ENCODE measurements at regions not wholly inside any gene's neighbourhood (a gene's known extent, or its start where the extent isn't known, plus 50 kb on each side); places are given as distances from the start of the nearest gene placed in this dataset.

DNA sequence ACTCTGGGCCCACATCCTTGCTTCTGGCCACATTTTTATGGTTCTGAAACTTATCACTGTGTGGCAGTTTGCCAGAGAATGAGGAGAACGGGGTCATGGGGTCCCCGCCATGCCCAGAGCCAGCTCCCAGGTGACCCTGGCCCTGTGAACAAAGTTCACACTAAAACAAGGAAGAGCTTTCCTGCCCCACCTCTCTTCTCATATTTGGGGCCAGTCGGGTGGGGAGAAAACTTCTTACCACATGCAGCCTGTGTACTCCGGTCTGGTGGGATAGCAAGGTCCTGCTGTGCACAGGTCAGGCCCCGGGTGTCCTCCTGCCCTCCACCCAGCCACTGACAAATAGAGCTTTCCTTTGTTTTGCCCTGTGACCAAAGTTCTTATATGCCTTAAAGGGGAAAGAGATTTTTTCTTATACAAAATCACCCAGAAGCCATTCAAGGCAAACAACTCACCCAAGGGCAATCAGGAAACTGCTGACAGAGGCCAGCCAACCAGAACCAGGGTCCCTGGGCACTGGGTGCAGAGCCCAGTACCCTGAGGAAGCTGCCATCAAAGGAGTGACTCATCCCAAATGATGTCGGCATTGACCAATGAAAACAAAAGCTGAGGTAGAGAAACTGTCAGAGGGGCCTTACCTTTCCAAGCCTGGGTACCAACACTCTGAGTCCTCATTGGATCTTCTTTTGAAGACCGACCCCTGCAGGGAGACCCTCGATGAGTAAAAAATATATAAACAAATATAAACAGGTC is 53.6 kb downstream of the OLIG1 start:
- TF ChIP-seq, protein P1, sequence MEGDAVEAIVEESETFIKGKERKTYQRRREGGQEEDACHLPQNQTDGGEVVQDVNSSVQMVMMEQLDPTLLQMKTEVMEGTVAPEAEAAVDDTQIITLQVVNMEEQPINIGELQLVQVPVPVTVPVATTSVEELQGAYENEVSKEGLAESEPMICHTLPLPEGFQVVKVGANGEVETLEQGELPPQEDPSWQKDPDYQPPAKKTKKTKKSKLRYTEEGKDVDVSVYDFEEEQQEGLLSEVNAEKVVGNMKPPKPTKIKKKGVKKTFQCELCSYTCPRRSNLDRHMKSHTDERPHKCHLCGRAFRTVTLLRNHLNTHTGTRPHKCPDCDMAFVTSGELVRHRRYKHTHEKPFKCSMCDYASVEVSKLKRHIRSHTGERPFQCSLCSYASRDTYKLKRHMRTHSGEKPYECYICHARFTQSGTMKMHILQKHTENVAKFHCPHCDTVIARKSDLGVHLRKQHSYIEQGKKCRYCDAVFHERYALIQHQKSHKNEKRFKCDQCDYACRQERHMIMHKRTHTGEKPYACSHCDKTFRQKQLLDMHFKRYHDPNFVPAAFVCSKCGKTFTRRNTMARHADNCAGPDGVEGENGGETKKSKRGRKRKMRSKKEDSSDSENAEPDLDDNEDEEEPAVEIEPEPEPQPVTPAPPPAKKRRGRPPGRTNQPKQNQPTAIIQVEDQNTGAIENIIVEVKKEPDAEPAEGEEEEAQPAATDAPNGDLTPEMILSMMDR (IDR thresholded peaks at IDR 0.05; ENCODE audit: insufficient read depth, low read depth, low read length) = no peak
- TF ChIP-seq EZH2 (IDR thresholded peaks at IDR 0.05; ENCODE audit: insufficient read depth, low read length) = no peak
